ENCODE measurements at regions not wholly inside any gene's neighbourhood (a gene's known extent, or its start where the extent isn't known, plus 50 kb on each side); places are given as distances from the start of the nearest gene placed in this dataset.

DNA sequence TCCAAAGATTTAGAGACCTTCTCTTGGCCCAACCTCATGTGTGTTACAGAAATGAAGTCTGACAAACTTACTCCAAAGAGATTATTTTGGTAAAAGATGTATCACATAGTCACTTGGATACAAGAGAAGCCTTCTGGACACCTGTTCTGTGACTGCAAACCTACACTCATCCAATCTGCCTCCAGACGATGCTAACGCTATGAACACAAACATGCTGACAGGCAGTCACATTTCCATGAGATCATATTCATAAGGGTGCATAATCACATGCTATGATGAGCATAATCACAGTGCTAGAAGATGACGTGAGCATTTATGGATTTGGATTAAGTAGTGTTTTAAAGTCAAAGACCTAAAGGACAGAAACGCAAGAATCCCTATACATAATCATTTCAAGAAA, 340.2 kb downstream of the HACE1 start:
- no peak for TF ChIP-seq HMGXB4 (CRISPR knock-in tag; IDR thresholded peaks at IDR 0.05)
- TF ChIP-seq CTCF (IDR thresholded peaks at IDR 0.05), result no peak
- TF ChIP-seq, protein P1, sequence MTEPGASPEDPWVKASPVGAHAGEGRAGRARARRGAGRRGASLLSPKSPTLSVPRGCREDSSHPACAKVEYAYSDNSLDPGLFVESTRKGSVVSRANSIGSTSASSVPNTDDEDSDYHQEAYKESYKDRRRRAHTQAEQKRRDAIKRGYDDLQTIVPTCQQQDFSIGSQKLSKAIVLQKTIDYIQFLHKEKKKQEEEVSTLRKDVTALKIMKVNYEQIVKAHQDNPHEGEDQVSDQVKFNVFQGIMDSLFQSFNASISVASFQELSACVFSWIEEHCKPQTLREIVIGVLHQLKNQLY (CRISPR knock-in tag; IDR thresholded peaks at IDR 0.05), result no peak
- no peak for TF ChIP-seq ZNF281 (CRISPR knock-in tag; IDR thresholded peaks at IDR 0.05)
- no peak for TF ChIP-seq ATF6 (CRISPR knock-in tag; IDR thresholded peaks at IDR 0.05)
- no peak for TF ChIP-seq ZNF396 (CRISPR knock-in tag; IDR thresholded peaks at IDR 0.05; ENCODE audit: borderline replicate concordance)
- no peak for TF ChIP-seq CDX4 (CRISPR knock-in tag; IDR thresholded peaks at IDR 0.05; ENCODE audit: borderline replicate concordance)
- no peak for TF ChIP-seq NFE2L1 (CRISPR knock-in tag; IDR thresholded peaks at IDR 0.05)
- no peak for TF ChIP-seq SP1 (CRISPR knock-in tag; conservative IDR thresholded peaks at IDR 0.05)
- TF ChIP-seq PREB (CRISPR knock-in tag; IDR thresholded peaks at IDR 0.05; ENCODE audit: borderline replicate concordance), result no peak
- TF ChIP-seq, protein P2, sequence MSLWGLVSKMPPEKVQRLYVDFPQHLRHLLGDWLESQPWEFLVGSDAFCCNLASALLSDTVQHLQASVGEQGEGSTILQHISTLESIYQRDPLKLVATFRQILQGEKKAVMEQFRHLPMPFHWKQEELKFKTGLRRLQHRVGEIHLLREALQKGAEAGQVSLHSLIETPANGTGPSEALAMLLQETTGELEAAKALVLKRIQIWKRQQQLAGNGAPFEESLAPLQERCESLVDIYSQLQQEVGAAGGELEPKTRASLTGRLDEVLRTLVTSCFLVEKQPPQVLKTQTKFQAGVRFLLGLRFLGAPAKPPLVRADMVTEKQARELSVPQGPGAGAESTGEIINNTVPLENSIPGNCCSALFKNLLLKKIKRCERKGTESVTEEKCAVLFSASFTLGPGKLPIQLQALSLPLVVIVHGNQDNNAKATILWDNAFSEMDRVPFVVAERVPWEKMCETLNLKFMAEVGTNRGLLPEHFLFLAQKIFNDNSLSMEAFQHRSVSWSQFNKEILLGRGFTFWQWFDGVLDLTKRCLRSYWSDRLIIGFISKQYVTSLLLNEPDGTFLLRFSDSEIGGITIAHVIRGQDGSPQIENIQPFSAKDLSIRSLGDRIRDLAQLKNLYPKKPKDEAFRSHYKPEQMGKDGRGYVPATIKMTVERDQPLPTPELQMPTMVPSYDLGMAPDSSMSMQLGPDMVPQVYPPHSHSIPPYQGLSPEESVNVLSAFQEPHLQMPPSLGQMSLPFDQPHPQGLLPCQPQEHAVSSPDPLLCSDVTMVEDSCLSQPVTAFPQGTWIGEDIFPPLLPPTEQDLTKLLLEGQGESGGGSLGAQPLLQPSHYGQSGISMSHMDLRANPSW (CRISPR knock-in tag; conservative IDR thresholded peaks at IDR 0.05; ENCODE audit: low read depth), result no peak

Measured in WTC11 (cell line).